AG04450 (cell line): ENCODE measurements at regions not wholly inside any gene's neighbourhood (a gene's known extent, or its start where the extent isn't known, plus 50 kb on each side); places are given as distances from the start of the nearest gene placed in this dataset.

Experiments used
- CTCF ChIA-PET: fragments of 300-600, 350-600 bp; formaldehyde crosslinking; extraction: SDS; loops from one replicate; lab custom pipeline; 2022; ENCODE audit warnings: antibody characterized with exemption, inconsistent platforms; lab: Charles Lee
- POLR2A ChIA-PET: fragments of 350-600 bp; formaldehyde crosslinking; extraction: SDS; loops from one replicate; lab custom pipeline; 2021; ENCODE audit warnings: antibody characterized with exemption, inconsistent platforms; lab: Yijun Ruan, JAX
- DNase-seq: peaks from one replicate; pipeline ENCODE4 v3.0.0-alpha.2; 2011; ENCODE audit warnings: low read depth, low spot score
- H3K27ac ChIP-seq: one replicate; pipeline ENCODE4 v1.5.1; 2012; ENCODE audit warnings: low read depth, low read length, control low read depth
- H3K27me3 ChIP-seq: one replicate; pipeline ENCODE4 v1.6.0; 2012; ENCODE audit warnings: low read length; ENCODE audit not compliant: control insufficient read depth, insufficient read depth
- H3K4me3 ChIP-seq: 2 replicates; pipeline ENCODE4 v1.5.1; 2011; ENCODE audit warnings: mild to moderate bottlenecking, low read depth, low read length, control low read depth
- H3K9me3 ChIP-seq: 2 replicates; pipeline ENCODE4 v1.5.1; 2012; ENCODE audit warnings: low read length; ENCODE audit not compliant: control insufficient read depth, insufficient read depth
- CTCF ChIP-seq: IDR thresholded peaks from 2 replicates; pipeline ENCODE4 v1.5.1; 2011; ENCODE audit warnings: low read depth, low read length, control low read depth, inconsistent platforms

DNA sequence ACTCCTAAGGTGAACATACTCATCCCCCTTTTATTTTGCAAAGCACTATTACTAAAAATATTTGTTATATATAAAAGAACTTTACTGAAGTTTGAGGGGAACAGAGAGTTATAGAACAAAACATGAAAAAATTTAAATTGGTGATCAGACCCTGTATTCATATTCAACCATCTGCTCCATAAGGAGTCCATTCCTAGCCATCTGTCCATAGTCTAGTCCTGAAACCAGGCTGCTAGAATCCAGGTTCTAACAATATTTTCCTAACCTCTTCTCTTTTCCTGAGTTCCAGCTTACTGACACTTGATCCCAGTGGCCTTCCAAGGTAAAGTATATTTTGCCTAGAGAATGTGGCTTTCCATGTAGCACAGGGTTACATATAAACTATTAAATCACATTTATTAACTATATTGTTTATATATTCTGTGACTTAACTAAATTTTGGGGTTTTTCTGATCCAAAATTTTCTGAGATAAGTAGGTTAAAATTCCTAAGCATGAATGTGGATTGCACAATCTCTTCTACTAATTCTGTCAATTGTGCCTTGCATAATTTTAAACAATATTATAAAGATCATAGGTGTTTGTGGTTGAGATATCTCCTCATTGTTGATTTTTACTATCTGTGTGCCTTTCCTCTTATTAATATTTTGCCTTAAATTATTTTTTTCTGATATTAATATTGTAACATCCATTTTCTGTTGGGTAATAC, 137.6 kb upstream of the MAGI2 start:
- ChIA-PET POLR2A (interaction anchor here (0.6 kb wide), 1 partner anchor 25 kb away, joined by 4 read pairs; no protein-coding TSS in a partner anchor), CTCF (no interaction called here)
- no peak for DNase-seq
- no peaks in the 10 kb centered on the region for H3K27me3 ChIP-seq
- no peak for TF ChIP-seq CTCF
- H3K27ac ChIP-seq, result no peak overlapping the region
- H3K4me3 ChIP-seq, result no peak overlapping the region
- no peaks in the 10 kb centered on the region for H3K9me3 ChIP-seq

DNA sequence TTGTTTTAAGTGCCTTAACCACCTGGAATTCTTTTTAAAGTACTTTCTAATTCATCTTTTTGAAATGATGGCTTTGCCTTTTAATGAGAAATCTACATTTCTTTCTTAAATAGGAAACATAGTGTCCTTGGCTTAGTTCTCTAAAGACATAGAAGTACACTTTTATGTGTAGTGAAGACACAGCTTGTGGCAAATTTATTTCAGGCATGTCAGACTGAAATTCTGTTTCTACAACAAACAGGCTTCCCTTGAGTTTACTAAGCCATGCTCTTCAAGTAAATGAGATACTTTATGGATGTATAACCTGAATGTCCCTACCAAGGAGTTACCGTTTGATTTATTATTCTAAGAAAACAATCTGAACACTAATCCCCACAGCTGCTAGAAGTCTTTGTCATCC, 136.9 kb upstream of the MAGI2 start:
- Histone ChIP-seq H3K27ac (no peak overlapping the region), H3K4me3 (no peak overlapping the region), H3K27me3 (no peaks in the 10 kb centered on the region), H3K9me3 (no peaks in the 10 kb centered on the region)
- no peak for TF ChIP-seq CTCF
- no peak for DNase-seq
- ChIA-PET POLR2A (interaction anchor here (0.6 kb wide), 1 partner anchor 24 kb away, joined by 4 read pairs; no protein-coding TSS in a partner anchor), CTCF (no interaction called here)

DNA sequence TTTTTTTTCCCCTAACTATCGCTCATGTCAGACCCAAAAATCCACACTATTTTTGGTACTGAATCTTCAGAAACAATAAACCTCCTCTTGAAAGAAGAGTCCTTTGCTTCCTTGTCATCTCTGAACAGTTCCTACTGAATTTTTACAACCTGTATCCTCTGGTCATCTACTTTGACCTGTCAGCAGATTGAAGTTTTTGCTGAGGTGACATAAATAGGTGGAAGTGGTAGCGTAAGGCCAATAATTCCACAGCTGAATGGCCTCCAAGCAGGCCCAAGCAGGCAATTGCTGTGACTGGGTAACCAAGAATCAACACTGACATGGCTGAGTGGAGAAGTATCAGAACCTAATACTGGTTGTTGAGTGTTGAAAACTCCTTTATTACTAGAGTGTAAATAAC, 117.4 kb upstream of the MAGI2 start:
- POLR2A ChIA-PET, result no interaction called here
- no peak for DNase-seq
- CTCF ChIA-PET, result no interaction called here
- Histone ChIP-seq H3K27me3 (no peaks in the 10 kb centered on the region), H3K9me3 (peaks cover 4% of the 10 kb centered on the region; the same call in 1 of the 2 replicates), H3K27ac (no peak overlapping the region), H3K4me3 (no peak overlapping the region)
- no peak for TF ChIP-seq CTCF

- Histone ChIP-seq H3K9me3 (peaks cover 4% of the 10 kb centered on the region; the same call in 1 of the 2 replicates), H3K27ac (no peak overlapping the region), H3K27me3 (no peaks in the 10 kb centered on the region), H3K4me3 (no peak overlapping the region)
- ChIA-PET CTCF (no interaction called here), POLR2A (no interaction called here)
- DNase-seq, result no peak
- no peak for TF ChIP-seq CTCF
Observed at GRCh38 chr7:79563821-79564522, 110.5 kb upstream of the MAGI2 start.

DNA sequence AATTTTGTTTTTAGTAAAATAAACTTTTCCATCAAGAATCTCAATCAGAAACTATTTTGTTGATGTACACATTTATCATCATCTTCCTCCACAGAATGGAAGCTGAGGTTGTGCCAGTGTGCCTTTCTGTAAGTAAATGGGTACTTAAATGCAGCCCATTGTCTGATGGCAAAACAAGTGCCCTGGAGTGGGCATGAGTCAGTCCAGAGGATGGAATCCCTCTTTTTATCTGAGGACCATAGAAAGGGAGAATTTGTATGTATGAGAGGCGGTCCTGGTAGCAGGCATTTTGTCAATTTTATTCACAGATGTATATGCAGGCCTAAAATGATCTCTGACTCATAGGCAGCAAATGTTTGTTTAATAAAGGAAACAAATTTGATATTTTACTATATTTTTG, 102.1 kb upstream of the MAGI2 start:
- H3K27ac ChIP-seq, result no peak overlapping the region
- CTCF ChIA-PET, result interaction anchor here (0.7 kb wide), 1 partner anchor 283 kb away, joined by 7 read pairs; no protein-coding TSS in a partner anchor
- POLR2A ChIA-PET, result no interaction called here
- H3K27me3 ChIP-seq, result no peaks in the 10 kb centered on the region
- H3K4me3 ChIP-seq, result no peak overlapping the region
- H3K9me3 ChIP-seq, result no peaks in the 10 kb centered on the region; the same call in 1 of the 2 replicates
- DNase-seq, result no peak
- no peak for TF ChIP-seq CTCF
